SU-DHL-6 (cell line): ENCODE measurements at regions not wholly inside any gene's neighbourhood (a gene's known extent, or its start where the extent isn't known, plus 50 kb on each side); places are given as distances from the start of the nearest gene placed in this dataset.

Source experiments
- H2AFZ ChIP-seq: fragments of 200-600 bp; sonication (generic); 2 replicates; pipeline ENCODE4 v1.6.1; 2014; ENCODE audit warnings: low read depth, mild to moderate bottlenecking, moderate library complexity, mixed read lengths, antibody characterized with exemption, low read length; ENCODE audit not compliant: severe bottlenecking
- H3F3A ChIP-seq: fragments of 200-600 bp; shearing (Covaris generic); 2 replicates; pipeline ENCODE4 v1.6.0; 2016; ENCODE audit warnings: antibody characterized with exemption, mild to moderate bottlenecking; ENCODE audit not compliant: insufficient read depth
- H3K27ac ChIP-seq: fragments of 200-600 bp; sonication (generic); 2 replicates; pipeline ENCODE4 v1.5.1; 2016; ENCODE audit warnings: low read depth, mild to moderate bottlenecking, low read length, moderate library complexity, mixed read lengths
- H3K27me3 ChIP-seq: fragments of 200-600 bp; sonication (generic), shearing (Covaris generic); 2 replicates; pipeline ENCODE4 v1.6.0; 2014; ENCODE audit warnings: mild to moderate bottlenecking, low read length
- H3K36me3 ChIP-seq: fragments of 200-600 bp; sonication (generic); 2 replicates; pipeline ENCODE4 v1.6.1; 2014; ENCODE audit warnings: mild to moderate bottlenecking, low read length, mixed read lengths
- H3K4me2 ChIP-seq: fragments of 300-600, 200-600 bp; shearing (Covaris generic), sonication (generic); 2 replicates; pipeline ENCODE4 v1.6.0; 2014; ENCODE audit warnings: low read length, low read depth, mild to moderate bottlenecking; ENCODE audit not compliant: poor library complexity, severe bottlenecking
- H3K4me3 ChIP-seq: fragments of 200-600 bp; sonication (generic); 2 replicates; pipeline ENCODE4 v1.5.1; 2014; ENCODE audit warnings: antibody characterized with exemption, low read length, mild to moderate bottlenecking, mixed read lengths; ENCODE audit not compliant: insufficient read depth, poor library complexity, severe bottlenecking
- H3K79me2 ChIP-seq: fragments of 200-600 bp; sonication (generic); 2 replicates; pipeline ENCODE4 v1.6.1; 2014; ENCODE audit warnings: mild to moderate bottlenecking, low read length, moderate library complexity; ENCODE audit not compliant: insufficient read depth
- H3K9ac ChIP-seq: fragments of 200-600 bp; sonication (generic); 2 replicates; pipeline ENCODE4 v1.7.0; 2014; ENCODE audit warnings: mild to moderate bottlenecking, low read length
- H3K9me2 ChIP-seq: fragments of 200-600 bp; sonication (generic); replicated peaks from 2 replicates; pipeline ENCODE4 v1.6.1; 2014; ENCODE audit warnings: low read length; ENCODE audit not compliant: insufficient read depth
- H3K9me3 ChIP-seq: fragments of 200-600 bp; sonication (generic); 2 replicates; pipeline ENCODE4 v1.6.1; 2014; ENCODE audit warnings: low read length, mixed read lengths; ENCODE audit not compliant: insufficient read depth
- H4K20me1 ChIP-seq: fragments of 200-600 bp; sonication (generic); 2 replicates; pipeline ENCODE4 v1.6.1; 2014; ENCODE audit warnings: low read depth, mild to moderate bottlenecking, antibody characterized with exemption, low read length, moderate library complexity, mixed read lengths
- EZH2phosphoT487 ChIP-seq: fragments of 200-600 bp; sonication (generic), shearing (Covaris generic); conservative IDR thresholded peaks from 2 replicates; pipeline ENCODE4 v1.6.1; 2018; ENCODE audit warnings: mild to moderate bottlenecking, antibody characterized with exemption, low read length, moderate library complexity, mixed read lengths
- TF ChIP-seq, protein P1 (sequence below): fragments of 200-600 bp; sonication (generic); IDR thresholded peaks from one replicate; pipeline ENCODE4 v1.5.1; 2017; ENCODE audit warnings: antibody characterized with exemption, mild to moderate bottlenecking, low read length, moderate library complexity; ENCODE audit not compliant: insufficient read depth, poor library complexity, severe bottlenecking

- Histone ChIP-seq H3K27ac (no peak overlapping the region), H2AFZ (no peak overlapping the region), H3F3A (no peaks in the 10 kb centered on the region), H3K27me3 (no peaks in the 10 kb centered on the region), H3K36me3 (no peaks in the 10 kb centered on the region), H3K9me2 (no peaks in the 10 kb centered on the region), H3K9ac (no peak overlapping the region), H3K4me2 (no peak overlapping the region), H3K4me3 (no peak overlapping the region), H3K9me3 (no peaks in the 10 kb centered on the region), H3K79me2 (no peaks in the 10 kb centered on the region), H4K20me1 (no peaks in the 10 kb centered on the region)
- TF ChIP-seq, protein P1, sequence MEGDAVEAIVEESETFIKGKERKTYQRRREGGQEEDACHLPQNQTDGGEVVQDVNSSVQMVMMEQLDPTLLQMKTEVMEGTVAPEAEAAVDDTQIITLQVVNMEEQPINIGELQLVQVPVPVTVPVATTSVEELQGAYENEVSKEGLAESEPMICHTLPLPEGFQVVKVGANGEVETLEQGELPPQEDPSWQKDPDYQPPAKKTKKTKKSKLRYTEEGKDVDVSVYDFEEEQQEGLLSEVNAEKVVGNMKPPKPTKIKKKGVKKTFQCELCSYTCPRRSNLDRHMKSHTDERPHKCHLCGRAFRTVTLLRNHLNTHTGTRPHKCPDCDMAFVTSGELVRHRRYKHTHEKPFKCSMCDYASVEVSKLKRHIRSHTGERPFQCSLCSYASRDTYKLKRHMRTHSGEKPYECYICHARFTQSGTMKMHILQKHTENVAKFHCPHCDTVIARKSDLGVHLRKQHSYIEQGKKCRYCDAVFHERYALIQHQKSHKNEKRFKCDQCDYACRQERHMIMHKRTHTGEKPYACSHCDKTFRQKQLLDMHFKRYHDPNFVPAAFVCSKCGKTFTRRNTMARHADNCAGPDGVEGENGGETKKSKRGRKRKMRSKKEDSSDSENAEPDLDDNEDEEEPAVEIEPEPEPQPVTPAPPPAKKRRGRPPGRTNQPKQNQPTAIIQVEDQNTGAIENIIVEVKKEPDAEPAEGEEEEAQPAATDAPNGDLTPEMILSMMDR: peak; percentile 59
- TF ChIP-seq EZH2phosphoT487: no peak
Observed at GRCh38 chr14:58826845-58827686, 189.3 kb downstream of the DACT1 start.

- H3K27ac ChIP-seq: no peak overlapping the region
- no peak overlapping the region for H3K4me3 ChIP-seq
- no peaks in the 10 kb centered on the region for H3K27me3 ChIP-seq
- no peaks in the 10 kb centered on the region for H3K9me2 ChIP-seq
- no peaks in the 10 kb centered on the region for H3K9me3 ChIP-seq
- no peaks in the 10 kb centered on the region for H3K79me2 ChIP-seq
- TF ChIP-seq EZH2phosphoT487: no peak
- TF ChIP-seq, protein P1: no peak
- no peak overlapping the region for H2AFZ ChIP-seq
- H3F3A ChIP-seq: no peaks in the 10 kb centered on the region
- no peak overlapping the region for H3K9ac ChIP-seq
- H4K20me1 ChIP-seq: no peaks in the 10 kb centered on the region
- no peaks in the 10 kb centered on the region for H3K36me3 ChIP-seq
- H3K4me2 ChIP-seq: no peak overlapping the region
Observed at GRCh38 chr14:58828298-58828697, 190.5 kb downstream of the DACT1 start.

GRCh38 chr14:58829594-58829993 is 191.8 kb downstream of the DACT1 start:
- no peaks in the 10 kb centered on the region for H3K9me3 ChIP-seq
- H2AFZ ChIP-seq: no peak overlapping the region
- no peaks in the 10 kb centered on the region for H3F3A ChIP-seq
- H3K79me2 ChIP-seq: no peaks in the 10 kb centered on the region
- no peaks in the 10 kb centered on the region for H3K27me3 ChIP-seq
- no peak overlapping the region for H3K27ac ChIP-seq
- H3K4me2 ChIP-seq: no peak overlapping the region
- H3K4me3 ChIP-seq: no peak overlapping the region
- no peaks in the 10 kb centered on the region for H4K20me1 ChIP-seq
- no peaks in the 10 kb centered on the region for H3K9me2 ChIP-seq
- TF ChIP-seq, protein P1: no peak
- TF ChIP-seq EZH2phosphoT487: no peak
- H3K36me3 ChIP-seq: no peaks in the 10 kb centered on the region
- no peak overlapping the region for H3K9ac ChIP-seq
